GM10266 (cell line): ENCODE measurements at regions not wholly inside any gene's neighbourhood (a gene's known extent, or its start where the extent isn't known, plus 50 kb on each side); places are given as distances from the start of the nearest gene placed in this dataset.

Experiments
- DNase-seq: peaks from one replicate; pipeline ENCODE4 v3.0.0; 2012; ENCODE audit errors: extremely low spot score
- TF ChIP-seq, protein P1 (sequence below): IDR thresholded peaks from 2 replicates; pipeline ENCODE4 v1.5.1; 2012; ENCODE audit warnings: mild to moderate bottlenecking, low read depth; ENCODE audit not compliant: control insufficient read depth, insufficient read depth; ENCODE audit errors: missing control alignments

DNA sequence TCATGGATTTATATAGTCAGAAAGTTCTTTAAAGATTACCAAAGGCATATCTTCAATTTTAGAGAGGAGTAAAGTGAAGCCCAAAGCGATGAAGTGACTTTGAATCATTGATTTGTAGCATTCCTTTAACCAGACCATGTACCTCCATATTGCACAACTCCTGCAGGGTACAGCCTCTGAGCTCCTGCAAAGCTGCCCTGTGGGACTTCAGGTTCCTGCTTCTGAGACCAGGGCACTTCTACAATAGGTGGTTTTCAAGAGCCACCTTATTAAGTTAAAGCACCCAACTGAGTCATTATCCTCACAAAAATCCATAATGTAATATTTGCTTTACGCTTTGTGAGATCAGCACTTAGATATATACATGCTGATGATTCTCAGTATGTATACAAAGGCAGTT, 270.7 kb upstream of the RGS17 start:
- DNase-seq: no peak
- TF ChIP-seq, protein P1, sequence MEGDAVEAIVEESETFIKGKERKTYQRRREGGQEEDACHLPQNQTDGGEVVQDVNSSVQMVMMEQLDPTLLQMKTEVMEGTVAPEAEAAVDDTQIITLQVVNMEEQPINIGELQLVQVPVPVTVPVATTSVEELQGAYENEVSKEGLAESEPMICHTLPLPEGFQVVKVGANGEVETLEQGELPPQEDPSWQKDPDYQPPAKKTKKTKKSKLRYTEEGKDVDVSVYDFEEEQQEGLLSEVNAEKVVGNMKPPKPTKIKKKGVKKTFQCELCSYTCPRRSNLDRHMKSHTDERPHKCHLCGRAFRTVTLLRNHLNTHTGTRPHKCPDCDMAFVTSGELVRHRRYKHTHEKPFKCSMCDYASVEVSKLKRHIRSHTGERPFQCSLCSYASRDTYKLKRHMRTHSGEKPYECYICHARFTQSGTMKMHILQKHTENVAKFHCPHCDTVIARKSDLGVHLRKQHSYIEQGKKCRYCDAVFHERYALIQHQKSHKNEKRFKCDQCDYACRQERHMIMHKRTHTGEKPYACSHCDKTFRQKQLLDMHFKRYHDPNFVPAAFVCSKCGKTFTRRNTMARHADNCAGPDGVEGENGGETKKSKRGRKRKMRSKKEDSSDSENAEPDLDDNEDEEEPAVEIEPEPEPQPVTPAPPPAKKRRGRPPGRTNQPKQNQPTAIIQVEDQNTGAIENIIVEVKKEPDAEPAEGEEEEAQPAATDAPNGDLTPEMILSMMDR: no peak

DNA sequence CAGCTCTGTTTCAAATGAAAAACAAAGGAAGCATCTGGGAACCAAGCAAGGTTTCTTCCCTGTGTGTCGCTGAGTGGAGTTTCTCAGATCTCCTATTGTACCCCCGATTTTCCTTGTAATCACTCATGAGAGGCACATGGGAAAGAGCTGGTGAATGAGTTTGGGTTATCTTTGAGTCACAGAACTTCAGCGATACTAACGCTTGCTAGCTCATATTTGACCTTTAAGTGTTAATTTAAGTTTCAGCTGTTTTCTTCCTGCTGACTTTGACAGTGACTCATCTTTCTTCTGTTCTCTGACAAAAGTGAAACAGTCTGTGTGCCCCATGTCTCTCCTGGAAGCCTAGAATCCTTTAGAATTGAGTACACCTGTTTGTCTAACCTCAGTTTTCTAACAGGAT, 261.1 kb upstream of the RGS17 start:
- no peak for DNase-seq
- TF ChIP-seq, protein P1: no peak

DNA sequence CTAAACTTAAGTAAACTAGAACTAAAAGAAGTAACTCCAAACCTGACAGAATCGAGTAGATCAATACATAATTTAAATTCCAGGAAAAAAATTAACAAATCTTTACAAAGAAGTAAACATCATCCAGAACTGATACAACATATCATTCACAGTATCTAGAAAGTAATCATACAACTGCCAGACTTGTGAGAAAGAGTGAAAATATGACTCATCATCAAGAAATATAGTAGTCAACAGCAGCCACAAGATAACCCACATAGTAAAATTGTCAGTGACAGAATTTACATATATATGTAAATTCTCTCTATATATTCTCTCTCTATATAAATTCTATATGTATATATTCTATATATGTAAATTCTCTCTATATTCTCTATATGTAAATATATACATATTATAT, 242.8 kb upstream of the RGS17 start:
- no peak for DNase-seq
- TF ChIP-seq, protein P1: no peak

DNA sequence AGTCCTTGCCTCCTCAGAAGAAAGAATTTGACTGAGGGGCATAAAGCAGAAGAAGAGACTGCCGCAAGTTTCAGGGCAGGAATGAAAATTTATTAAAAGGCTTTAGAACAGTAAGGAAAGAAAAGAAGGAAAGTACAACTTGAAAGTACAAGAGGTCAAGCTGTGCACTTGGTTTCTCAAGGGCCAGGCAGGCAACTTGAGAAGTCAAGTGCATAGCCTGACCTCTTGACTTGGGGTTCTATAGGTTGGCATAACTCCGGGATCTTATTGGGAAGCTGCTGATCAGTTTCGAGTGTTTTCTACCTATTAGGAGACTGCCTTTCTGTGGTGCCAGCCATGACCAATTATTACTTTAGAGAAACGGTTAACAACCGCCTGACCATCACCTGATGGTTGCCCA, 237.0 kb upstream of the RGS17 start:
- TF ChIP-seq, protein P1: no peak
- DNase-seq: no peak

DNA sequence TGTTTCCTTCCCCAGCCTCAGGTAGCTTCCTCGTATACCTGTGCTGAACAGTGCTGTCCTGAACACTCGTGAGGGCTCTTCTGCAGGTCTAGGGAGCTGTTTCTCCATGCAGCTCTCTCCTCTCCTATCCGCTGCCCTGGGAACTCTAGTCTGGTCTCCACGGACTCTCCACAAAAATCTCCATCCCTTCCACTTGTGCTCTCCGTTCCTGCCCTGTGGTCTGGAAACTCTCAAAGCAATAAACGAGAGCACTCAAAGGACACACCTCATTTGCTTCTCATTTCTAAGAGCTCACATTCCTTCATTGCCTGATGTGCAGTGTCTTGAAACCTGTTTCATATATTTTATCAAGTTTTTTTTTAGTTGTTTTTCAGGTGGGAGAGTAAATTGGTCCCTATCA, 235.9 kb upstream of the RGS17 start:
- no peak for DNase-seq
- TF ChIP-seq, protein P1: no peak

DNA sequence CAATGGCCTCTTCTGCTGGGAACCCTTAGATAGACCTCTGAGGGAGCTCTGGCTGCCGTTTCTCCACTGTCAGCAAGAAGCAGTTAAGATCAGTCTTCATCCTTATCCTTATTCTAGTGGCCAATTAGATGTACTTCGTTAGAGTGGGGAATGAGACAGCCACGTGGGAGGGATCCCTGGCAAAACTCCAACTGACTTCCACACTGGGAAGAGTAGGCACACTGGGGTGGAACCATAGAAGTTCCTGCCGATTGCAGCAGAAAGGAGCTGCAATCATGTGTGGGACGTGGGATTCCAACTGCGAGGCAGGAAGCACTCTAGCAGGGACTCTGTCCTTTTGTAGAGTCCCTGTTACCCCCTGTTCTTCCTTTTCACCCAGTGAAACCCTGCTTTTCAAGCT, 226.3 kb upstream of the RGS17 start:
- TF ChIP-seq, protein P1: no peak

DNA sequence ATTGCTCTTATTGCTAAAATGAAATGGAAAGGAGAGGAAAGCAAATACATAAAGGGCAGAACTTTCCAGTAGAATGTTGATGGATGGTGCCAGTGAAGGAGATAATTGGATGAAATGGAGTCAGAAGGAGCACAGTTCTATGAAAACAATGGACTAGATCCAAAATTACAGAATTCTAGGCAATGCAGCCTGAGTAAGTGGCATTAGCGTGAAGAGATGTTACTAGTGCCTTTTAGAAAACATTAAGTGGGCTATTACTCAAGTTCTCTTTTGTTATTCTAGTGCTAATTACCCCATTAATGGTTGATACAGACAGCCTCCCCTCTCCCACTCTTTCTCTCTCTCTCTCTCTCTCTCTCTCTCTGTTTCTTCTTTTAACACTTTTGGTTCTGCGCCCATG, 209.5 kb upstream of the RGS17 start:
- no peak for DNase-seq
- TF ChIP-seq, protein P1: no peak

More for the DNA sequence above, 226.3 kb upstream of the RGS17 start:
- DNase-seq: no peak
